GM04503 (cell line): ENCODE measurements at regions not wholly inside any gene's neighbourhood (a gene's known extent, or its start where the extent isn't known, plus 50 kb on each side); places are given as distances from the start of the nearest gene placed in this dataset.

Experiments
- DNase-seq: peaks from one replicate; pipeline ENCODE4 v3.0.0-alpha.2; 2012; ENCODE audit warnings: low read depth

DNA sequence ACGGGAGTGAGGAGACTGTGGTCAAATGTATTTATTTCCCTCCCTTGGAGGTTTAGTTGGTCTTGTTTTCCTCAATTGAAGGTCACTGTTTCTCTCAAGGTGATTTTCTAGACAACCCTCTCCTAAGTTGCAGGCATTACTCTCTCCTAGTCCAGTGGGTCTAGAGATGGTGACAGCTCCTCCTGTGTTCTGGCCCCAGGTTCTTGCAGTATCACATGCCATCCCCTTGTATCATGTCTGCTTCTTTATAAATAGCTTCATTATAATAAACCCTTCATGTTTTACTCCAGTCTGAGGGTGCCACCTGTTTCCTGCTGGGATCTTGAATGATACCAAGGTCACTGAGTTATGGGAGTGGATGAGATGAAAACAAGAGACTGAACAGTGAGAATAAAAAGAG, 208.0 kb upstream of the KCNN2 start:
- DNase-seq: no peak

DNA sequence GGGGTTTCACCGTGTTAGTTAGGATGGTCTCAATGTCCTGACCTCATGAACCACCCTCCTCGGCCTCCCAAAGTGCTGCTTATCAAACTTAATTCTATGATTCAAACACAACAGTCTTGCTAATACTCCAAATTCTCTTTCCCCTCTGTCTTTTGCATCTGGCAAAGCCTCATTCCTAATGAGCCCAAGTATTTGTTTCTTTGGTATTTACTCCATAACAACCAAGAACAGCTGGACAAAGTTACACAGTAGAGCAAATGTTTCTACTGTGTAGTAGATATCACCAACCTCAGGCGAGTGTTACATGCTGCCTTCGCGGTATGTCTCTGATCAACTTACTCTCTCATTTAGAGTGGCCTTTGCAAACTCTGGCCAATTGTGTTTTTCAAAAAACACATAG, 195.8 kb upstream of the KCNN2 start:
- no peak for DNase-seq

DNA sequence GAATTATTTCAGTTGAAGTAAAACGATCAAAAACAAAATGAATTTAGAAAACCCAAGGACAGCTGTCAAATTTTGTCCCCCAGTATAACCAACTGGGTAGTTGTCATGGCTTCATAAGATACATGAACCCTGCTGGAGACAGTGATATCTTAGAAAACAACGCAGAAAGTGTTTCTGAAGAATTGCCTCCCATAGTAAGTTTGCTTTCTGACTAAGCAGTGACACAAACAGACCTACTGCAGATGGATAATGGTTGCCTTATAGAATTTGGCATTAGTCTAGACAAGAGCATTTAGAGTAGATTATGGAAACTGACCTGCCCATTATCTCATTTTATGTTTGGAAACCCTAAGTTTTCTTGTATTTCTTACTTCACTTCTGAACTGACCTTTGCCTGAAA, 187.7 kb upstream of the KCNN2 start:
- DNase-seq: no peak

DNA sequence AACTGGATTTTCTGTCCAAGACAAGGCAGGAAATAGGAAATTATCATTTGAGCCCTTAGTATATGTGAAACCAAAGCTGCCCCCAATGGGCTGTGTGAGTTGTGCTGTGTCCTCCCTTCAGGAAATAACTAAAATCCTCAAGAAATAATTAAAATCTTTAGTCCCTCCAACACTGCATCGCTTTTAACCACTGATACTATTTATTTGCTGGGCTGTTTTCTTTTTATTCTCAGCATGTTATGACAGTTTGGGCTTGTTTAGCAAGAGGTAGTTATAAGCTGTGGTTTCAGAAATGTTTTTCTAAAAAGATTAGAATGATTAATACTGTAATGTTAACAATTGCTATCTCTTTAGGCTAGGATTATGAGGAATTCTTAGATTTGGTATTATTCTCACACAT, 187.0 kb upstream of the KCNN2 start:
- no peak for DNase-seq

DNA sequence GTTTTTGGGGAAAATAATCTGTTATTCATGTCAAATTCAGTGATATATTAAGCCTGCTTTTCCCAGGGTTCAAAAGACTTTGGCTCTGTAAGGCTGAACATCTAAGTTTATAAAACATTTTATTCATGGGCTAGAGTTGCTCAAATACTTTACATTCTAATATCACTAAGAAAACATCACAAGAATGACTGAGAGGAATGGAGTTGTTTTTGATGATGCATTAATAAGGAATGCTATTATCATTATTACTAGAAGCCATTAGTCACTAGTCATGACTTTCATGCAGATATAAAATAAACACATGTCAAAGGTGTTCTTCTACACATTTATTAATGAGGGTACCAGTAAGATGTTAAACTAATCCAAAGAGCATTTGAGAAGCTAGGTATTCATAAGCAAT, 185.5 kb upstream of the KCNN2 start:
- no peak for DNase-seq

DNA sequence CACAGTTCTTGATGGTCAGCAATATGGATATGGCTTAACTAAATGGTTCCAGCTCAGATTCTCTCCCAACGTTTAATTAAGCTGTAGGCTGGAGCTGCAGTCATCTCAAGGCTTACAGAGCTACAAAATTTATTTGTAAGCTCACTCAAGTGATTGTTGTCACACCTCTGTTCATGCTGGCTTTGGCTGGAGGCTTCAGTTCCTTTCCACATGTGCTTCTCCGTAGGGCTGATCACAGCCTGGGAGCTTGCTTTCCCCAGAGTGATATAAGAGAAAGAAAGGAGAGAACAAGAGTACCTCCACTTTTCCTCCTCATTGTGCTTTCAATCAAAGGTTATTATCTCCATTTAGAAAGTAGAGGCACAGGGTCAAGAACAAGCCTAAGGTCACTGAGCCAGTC, 182.7 kb upstream of the KCNN2 start:
- DNase-seq: no peak

DNA sequence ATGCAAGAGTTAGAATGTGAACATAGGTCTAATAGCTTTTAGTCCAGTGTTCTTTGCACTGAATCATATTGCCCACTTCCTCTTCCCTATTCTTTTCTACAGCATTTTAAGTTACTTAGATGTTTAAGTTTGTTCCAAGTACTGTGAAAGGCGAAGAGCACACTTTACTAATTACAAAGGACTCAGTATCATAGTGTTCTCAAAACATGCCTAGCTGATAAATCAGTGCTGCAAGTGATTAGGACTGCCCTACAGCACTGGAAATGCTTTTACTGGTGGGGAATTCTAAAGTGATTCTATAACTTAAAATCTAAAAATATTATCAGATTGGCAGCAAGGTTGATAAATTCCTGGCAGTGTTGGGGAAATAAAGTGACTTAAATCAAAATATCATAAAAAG, 177.9 kb upstream of the KCNN2 start:
- DNase-seq: no peak

DNA sequence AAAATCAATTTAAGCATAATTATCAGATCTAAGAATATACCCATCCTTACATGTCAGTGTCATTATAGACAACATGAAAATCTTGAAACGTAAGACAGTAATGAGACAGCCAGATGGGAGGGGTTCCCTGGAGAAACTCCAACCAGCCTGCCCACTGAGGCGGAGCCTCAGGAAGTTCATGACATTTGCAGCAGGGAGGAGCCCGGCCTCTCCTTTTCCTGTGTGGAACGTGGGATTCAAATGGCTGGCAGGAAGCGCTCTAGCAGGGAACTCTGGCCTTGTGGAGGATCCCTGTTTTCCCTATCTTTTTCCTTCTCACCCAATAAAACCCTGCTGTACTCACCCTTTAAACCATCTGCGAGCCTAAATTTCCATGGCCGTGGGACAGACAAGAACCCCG, 176.6 kb upstream of the KCNN2 start:
- no peak for DNase-seq

DNA sequence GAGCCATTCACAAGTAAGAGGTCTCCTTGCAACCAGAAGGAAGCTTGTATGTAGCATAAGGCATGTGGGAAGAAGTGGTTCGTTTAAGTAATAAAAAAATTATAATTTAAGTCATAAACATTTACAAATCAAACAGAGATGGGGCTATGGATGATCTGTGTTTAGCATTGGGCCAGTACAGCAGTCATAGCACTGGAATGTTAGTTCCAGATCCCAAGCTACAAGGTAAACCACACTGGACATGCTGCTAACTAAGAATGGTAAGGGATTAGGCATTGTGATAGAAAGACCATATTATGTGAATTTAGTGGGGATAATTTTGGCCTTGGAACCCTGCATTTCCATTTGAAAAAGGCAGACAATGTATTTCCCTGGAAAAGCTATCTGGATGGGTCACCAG, 170.4 kb upstream of the KCNN2 start:
- no peak for DNase-seq

DNA sequence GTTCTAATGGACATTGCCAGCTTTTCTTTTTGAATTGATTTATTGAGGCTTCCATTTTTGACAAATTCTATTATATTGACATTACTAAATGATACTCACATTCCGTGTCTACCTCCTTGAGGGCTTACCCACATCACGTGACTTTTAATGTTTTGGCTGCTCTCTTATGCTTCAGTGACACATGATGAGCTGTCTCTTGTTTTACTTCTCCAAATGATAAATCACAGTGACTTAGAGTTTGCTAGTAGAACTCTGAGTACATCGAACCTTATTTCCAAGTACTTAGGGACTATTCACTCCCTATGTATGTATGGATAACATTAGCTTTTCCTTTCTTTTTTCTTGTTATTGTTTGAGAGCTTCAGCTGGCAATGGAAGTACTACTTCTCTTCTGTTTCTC, 169.8 kb upstream of the KCNN2 start:
- DNase-seq: no peak

DNA sequence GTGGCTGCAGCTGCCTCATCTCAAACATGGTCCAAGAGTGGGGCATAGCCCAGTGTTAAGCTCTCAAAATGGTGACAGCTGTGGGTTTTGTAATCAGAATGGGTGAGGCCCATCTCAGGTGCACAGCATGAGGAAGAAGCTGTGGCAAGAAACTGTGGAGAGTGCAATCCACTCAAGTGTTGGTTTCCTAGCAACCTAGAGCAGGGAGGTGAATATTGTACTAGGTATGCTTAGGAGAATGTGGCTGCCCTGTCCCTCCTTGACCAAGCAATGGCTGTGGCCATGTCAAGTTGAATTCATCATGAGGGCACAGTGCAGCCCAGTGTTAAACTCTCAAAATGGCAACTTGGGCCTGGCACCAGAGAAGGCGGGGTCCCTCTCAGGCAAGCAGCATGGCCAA, 160.5 kb upstream of the KCNN2 start:
- DNase-seq: no peak

DNA sequence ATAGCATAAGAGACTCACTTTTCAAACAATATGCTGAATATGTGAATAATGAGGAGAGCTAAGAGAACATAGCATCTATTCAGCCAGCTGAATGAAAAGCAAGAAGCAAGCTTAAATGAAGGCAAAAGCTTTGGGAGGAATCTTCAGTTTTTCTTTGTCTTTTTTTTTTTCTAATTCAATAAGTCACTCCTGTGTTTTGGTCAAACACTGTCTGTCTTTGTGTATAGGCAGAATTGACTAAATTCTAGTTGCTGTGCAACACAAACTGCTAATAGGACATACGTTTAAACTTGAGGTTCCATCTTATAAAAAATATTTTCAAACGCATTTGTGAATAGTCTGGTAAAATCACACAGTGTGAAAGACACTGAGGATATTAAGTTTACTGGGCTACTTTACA, 156.9 kb upstream of the KCNN2 start:
- no peak for DNase-seq

DNA sequence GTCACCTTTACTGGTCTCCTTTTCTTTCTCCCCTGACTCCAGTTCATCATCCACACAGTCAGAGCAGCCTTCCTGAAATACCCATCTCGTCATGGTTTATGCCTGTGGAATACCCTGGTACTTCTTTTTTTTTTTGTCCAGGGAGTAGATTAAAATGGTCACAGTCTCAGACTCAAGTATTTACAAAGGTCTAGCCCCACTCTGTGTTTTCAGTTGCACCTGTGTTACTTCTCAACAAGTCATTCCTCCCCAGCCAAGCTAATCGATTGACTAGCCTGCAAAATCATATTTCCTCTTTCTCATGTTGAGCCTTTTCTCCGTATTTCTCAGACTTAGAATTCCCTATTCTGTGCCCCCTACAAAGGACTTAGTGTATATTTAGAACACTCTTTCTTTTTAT, 155.2 kb upstream of the KCNN2 start:
- DNase-seq: no peak

DNA sequence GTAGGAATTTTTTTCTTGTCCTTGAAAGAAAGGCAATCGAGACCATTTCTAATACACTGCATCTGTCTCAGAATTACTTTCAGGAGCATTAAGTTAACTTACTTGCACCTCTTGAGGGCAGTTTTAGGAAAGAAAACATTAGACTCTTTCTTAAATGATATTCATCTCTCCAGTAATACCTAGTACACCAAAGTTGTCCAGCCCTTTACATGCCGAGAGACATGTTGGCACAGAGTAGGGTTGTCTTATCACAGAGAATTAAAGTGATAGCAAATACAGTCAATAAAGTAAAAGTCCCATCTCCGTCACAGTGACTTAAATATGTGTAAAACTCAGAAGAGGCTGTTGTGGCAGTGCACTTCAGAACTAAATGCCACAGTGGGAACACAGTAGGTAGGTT, 154.3 kb upstream of the KCNN2 start:
- no peak for DNase-seq

DNA sequence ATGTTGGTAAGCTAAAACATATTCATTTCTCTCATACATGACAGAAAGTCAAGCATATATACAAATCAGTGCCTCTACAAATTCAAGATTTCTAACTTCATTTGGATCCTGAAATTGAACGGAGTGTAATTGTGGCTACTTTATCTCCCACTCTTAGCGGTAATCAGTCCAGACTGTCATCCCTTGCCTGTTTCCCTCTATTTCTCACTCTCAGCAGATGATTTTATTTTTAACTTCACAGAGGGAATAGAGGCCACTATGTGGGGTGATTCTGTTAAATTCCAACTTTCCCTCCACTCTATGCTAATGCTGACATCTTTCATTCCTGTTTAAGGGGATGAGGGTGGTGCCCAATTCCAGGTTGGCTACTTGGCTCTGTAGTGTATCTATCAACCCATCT, 153.8 kb upstream of the KCNN2 start:
- DNase-seq: no peak

DNA sequence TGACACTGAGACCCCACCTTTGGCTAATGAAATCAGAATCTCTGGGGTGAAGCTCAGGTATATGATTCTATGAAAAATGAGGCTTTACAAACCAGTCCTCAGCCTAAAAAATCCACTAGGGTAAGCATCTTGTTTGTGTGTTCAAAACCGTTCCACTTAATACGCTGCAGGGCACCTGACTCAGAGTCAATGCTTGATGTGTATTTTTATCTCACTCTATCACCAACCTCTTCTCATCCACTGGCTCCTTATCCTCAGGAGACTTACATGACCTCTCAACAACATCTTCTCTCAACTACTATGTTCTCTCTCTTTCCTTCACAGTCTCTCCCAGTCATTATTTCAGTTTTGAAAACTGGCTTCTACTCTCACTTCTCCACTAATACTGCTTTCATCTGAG, 153.3 kb upstream of the KCNN2 start:
- DNase-seq: no peak

DNA sequence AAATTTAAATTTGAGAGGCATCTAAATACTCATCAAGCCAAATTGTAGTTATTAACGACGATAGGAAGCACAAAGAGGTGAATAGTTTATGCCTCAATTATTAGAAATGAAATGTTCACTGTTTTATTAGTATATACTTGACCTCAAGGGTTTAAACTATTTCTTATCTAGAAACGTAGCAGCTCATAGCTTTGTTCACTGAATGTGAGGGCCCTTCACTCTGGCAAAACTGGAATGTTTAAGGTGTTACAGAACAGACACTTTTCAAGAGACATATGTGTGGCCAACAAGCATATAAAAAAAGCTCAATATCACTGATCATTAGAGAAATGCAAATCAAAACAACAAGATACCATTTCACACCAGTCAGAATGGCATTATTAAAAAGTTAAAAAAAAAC, 151.2 kb upstream of the KCNN2 start:
- DNase-seq: no peak

DNA sequence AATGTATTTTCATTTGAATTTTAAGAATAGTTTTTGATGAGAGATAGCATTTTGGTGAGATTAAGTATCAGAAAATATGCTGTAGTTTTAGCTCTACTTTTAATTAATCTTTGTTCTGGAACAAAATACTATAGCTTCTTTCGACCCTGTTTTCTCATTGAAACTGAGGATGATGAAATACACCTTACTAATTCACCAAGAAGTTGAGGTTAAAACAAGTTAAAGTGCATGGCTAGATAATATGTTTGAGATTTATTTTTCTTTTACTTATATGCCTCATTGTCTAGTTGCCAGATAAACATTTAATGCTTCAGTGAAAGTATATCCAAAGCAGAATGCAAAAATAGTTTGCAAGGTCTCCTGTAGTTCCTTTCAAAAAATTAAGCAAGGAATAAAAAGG, 140.1 kb upstream of the KCNN2 start:
- no peak for DNase-seq

DNA sequence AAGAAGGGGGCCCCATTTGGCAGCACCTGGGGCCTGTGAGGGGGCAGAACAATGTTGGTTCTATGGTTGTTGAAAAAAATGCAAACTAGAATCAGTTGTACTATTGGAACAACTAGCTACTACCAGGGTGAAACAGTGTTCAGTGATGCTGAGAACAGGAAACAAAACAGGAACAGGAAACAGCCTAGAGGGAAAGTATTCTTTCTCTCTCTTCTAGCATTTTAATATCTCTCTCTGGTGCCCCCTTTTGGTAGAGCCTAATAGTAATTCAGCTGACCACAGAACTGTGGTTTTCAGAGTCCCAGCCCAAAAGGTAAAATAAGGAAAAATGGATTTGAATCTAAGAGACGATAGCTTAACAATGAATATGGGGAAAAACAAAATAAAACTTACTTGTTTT, 138.0 kb upstream of the KCNN2 start:
- no peak for DNase-seq

DNA sequence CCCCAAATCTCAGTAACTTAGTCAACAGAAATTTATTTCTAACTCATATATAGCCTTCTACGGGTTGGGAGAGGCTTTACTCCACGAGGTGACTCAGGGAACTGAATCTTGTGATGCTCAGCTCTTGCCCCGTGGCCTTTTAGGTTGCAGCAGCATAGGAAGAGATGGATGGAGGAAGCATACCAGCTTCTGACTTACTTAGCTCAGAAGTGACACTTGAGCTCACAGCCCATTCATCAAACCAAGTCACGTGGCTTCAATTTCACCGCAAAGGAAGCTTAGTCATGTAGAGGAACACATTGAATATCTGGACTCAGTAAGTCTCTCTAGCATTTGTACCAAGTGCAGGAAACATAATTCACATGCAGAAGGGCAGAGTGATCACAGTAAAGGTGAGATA, 124.1 kb upstream of the KCNN2 start:
- no peak for DNase-seq

DNA sequence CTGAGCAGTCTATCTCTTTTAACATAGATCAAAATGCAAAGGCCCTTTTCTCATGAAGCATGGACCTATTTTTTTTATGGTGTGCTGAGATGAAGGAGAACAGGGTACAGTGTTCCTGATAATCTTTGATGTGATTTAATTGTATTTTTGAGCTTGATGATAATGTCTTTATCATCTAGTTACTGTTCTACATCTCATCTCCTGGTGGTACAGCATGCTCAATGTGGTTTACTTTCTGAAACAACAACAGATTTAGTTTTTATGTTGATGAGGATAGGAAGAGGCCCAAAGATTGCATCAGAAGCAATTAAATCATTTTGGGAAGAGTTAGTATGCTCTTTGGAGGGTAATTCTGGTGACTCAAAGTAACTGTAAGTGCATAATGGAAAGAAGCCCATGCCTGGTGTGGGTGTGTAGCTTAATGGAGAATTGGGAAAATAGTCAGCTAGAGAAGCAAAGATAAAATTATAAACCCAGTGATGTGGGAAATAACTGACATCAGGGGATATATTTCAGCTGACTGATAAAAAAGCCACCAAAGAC, 123.0 kb upstream of the KCNN2 start:
- DNase-seq: no peak

DNA sequence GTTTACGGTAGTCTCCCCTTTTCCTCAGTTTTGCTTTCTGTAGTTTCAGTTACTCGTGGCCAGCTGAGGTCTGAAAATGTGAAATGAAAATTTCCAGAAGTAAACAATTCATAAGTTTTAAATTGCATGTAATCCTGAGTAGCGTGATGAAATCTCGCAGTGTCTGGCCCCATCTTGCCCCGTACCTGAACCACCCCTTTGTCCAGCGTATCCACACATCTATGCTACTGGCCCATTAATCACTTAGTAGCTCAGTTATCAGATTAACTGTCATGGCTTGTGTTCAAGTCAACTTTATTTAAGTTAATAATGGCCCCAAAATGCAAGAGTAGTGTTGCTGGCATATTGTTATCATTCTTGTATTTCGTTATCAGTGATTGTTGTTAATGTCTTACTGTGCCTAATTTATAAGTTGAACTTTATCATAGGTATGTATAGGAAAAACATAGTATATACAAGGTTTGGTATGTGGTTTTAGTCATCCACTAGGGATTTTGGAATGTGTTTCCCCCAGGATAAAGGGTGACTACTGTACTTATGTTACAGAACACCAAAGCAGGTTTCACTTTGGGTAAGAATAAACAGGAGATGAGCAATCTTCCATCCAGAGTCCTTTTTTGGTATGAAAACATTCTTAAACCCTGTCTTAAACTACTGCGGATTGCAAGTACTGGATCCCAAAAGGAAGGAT, 118.4 kb upstream of the KCNN2 start:
- no peak for DNase-seq

DNA sequence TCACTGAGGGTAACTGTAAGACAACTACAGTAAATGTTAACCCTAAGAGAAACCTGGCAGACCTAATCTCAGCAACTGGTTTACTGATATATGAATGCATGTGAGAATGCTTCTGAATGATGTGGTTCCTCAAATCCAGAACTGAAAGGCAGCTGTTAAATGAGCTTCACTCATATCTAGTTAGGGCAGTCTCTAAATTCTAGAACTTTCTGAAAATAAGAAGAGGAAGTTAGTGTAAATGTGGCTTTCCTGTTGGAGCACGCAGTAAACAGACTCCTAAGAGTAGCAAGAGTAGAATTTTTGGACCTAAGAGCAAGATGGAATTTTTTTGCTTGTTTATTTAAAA, 117.9 kb upstream of the KCNN2 start:
- DNase-seq: no peak

DNA sequence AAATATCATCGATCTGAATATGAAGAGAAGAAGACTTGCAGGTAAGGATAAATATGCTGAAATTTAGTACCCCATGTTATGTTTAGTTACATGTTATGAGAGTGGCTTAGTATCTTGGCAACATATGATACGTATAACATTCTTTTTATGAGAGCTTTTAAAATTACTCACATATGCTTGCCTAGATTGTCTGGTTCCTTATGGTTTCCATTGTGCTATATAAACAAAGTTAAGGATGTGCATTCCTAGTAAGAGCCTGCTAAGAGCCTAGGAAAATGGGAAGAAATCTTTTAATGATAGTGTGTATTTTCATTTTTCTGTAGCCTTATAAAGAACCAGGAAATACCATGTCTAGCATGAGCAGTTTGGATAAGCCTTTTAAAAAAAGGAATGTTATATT, 112.0 kb upstream of the KCNN2 start:
- no peak for DNase-seq

DNA sequence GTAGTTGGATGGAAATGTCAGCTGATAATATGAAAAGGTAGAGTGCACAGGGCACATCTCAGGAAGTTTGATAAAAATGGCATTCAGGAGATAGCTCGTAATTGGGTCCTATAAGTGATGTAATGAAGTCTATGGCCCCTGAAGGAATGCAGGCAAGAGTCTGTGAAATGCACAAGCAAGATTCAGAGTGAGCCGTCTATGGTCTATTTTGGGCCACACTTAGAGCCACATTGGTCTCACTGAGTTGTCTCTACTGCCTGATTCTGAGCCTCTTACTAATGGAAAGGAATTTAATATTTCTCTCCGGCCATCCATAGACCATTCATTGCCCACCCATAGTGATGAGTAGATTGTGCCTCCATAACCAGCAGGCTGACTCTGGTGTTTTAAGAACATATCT, 111.3 kb upstream of the KCNN2 start:
- no peak for DNase-seq
